Stomach (tissue), 4 donors: ENCODE measurements at regions not wholly inside any gene's neighbourhood (a gene's known extent, or its start where the extent isn't known, plus 50 kb on each side); places are given as distances from the start of the nearest gene placed in this dataset.
"Not testable (repeated sequence)": the region's sequence is repeated elsewhere in the genome, so short reads cannot be mapped to it uniquely, and the experiment has no call there.

Experiments used
- CTCF ChIP-seq, 7 experiments: fragments of 450-650 bp in 4 of 7; fragments of 200-600 bp in 3 of 7; sonication (generic) in 3 of 7; IDR thresholded peaks; one replicate each; pipeline ENCODE4 v1.5.1; 2016 to 2019; ENCODE audit warnings: antibody characterized with exemption in 7 of 7, control low read depth in 2 of 7, mild to moderate bottlenecking in 1 of 7
- POLR2AphosphoS5 ChIP-seq, 3 donors: sonication (generic); formaldehyde crosslinking; IDR thresholded peaks; one replicate each; pipeline ENCODE4 v1.6.1; 2016; ENCODE audit warnings: antibody characterized with exemption in 3 of 3

GRCh38 chrX:108903831-108904230 is 167.5 kb upstream of the IRS4 start:
- TF ChIP-seq CTCF, POLR2AphosphoS5 (IDR thresholded peaks at IDR 0.05): not testable (repeated sequence)
